Posterior vena cava (tissue), 2 donors: ENCODE measurements at regions not wholly inside any gene's neighbourhood (a gene's known extent, or its start where the extent isn't known, plus 50 kb on each side); places are given as distances from the start of the nearest gene placed in this dataset.

Experiments
- DNase-seq: peaks from one replicate; pipeline ENCODE4 v3.0.0-alpha.2; 2020; ENCODE audit warnings: low spot score
- intact Hi-C, 2 donors: fragments of 100-400 bp; cut with DNase I; formaldehyde crosslinking; loops; one replicate each; pipeline versions ENCODE4 v1.14.1 to v1.14.2; 2022 to 2023
- donor health status: DM: yes; HTN: yes; CAD: no.
- donor health status: DM: yes; HTN: yes; CAD: no.

GRCh38 chr5:117299224-117299935, 724.8 kb upstream of the SEMA6A start:
- intact Hi-C loops = no loop called here

GRCh38 chr5:117296872-117297271, 722.2 kb upstream of the SEMA6A start:
- DNase-seq = no peak
- intact Hi-C loops = no loop called here

More at GRCh38 chr5:117299224-117299935, 724.8 kb upstream of the SEMA6A start:
- DNase-seq = no peak

- DNase-seq = no peak
- intact Hi-C loops = no loop called here
Observed at GRCh38 chr5:117295941-117296340, 721.3 kb upstream of the SEMA6A start.

GRCh38 chr5:117286813-117287212, 712.2 kb upstream of the SEMA6A start:
- no peak for DNase-seq
- intact Hi-C loops = no loop called here

GRCh38 chr5:117271656-117272055, 697.0 kb upstream of the SEMA6A start:
- DNase-seq = no peak
- intact Hi-C loops = no loop called here

GRCh38 chr5:117266280-117266679, 691.7 kb upstream of the SEMA6A start:
- intact Hi-C loops = no loop called here
- DNase-seq = no peak

- DNase-seq = no peak
- intact Hi-C loops = no loop called here
Observed at GRCh38 chr5:117263231-117263630, 688.6 kb upstream of the SEMA6A start.

GRCh38 chr5:117262572-117263131, 688.0 kb upstream of the SEMA6A start:
- DNase-seq = no peak
- intact Hi-C loops = no loop called here

- intact Hi-C loops = no loop called here
- no peak for DNase-seq
Observed at GRCh38 chr5:117261948-117262571, 687.4 kb upstream of the SEMA6A start.

- intact Hi-C loops = no loop called here
- no peak for DNase-seq
Observed at GRCh38 chr5:117255211-117256027, 680.8 kb upstream of the SEMA6A start.

- intact Hi-C loops = no loop called here
- no peak for DNase-seq
Observed at GRCh38 chr5:117252566-117252965, 677.9 kb upstream of the SEMA6A start.

- intact Hi-C loops = no loop called here
- no peak for DNase-seq
Observed at GRCh38 chr5:117249086-117249815, 674.6 kb upstream of the SEMA6A start.

- DNase-seq = no peak
- intact Hi-C loops = no loop called here
Observed at GRCh38 chr5:117246424-117246823, 671.8 kb upstream of the SEMA6A start.

- no peak for DNase-seq
- intact Hi-C loops = no loop called here
Observed at GRCh38 chr5:117245130-117245529, 670.5 kb upstream of the SEMA6A start.

GRCh38 chr5:117242028-117242427, 667.4 kb upstream of the SEMA6A start:
- DNase-seq = no peak
- intact Hi-C loops = no loop called here

GRCh38 chr5:117236941-117237340, 662.3 kb upstream of the SEMA6A start:
- DNase-seq = no peak
- intact Hi-C loops = no loop called here

GRCh38 chr5:117235786-117236185, 661.2 kb upstream of the SEMA6A start:
- DNase-seq = no peak

GRCh38 chr5:117230375-117230774, 655.8 kb upstream of the SEMA6A start:
- intact Hi-C loops = no loop called here
- no peak for DNase-seq

More at GRCh38 chr5:117235786-117236185, 661.2 kb upstream of the SEMA6A start:
- intact Hi-C loops = no loop called here

- intact Hi-C loops = no loop called here
Observed at GRCh38 chr5:117220730-117221129, 646.1 kb upstream of the SEMA6A start.

More at GRCh38 chr5:117220730-117221129, 646.1 kb upstream of the SEMA6A start:
- no peak for DNase-seq
